HCT116 (cell line): ENCODE measurements at regions not wholly inside any gene's neighbourhood (a gene's known extent, or its start where the extent isn't known, plus 50 kb on each side); places are given as distances from the start of the nearest gene placed in this dataset.

Experiments used
- ATAC-seq: fragments of 200-7000 bp; cut with Tn5 transposase; 2 replicates; pipeline ENCODE4 v1.9.1; 2020; ENCODE audit warnings: mild to moderate bottlenecking, moderate library complexity
- BruUV-seq: library from RNA; stranded (reverse); fragments of 400-500 nt; replicated peaks from 2 replicates; lab custom pipeline; 2021; lab: Mats Ljungman, UMichigan
- CTCF ChIA-PET: fragments of 300-600 bp; sonication (Branson Sonifier 250); formaldehyde crosslinking; loops from one replicate; lab custom pipeline; 2021; ENCODE audit warnings: antibody characterized with exemption; lab: Charles Lee
- POLR2A ChIA-PET: fragments of 300-600, 350-600 bp; sonication (Branson Sonifier 250); formaldehyde crosslinking; loops from one replicate; lab custom pipeline; 2021; ENCODE audit warnings: antibody characterized with exemption; lab: Charles Lee
- RAD21 ChIA-PET, 2 experiments: fragments of 300-600 bp; sonication (Branson Sonifier 250); formaldehyde crosslinking; loops; one replicate each; lab custom pipeline; 2023; ENCODE audit warnings: low total read pairs in 2 of 2; ENCODE audit not compliant: uncharacterized antibody in 2 of 2, unreplicated experiment in 2 of 2, low non-redundant PET in 1 of 2; lab: Charles Lee
- DNase-seq: peaks from one replicate; pipeline ENCODE4 v3.0.0-alpha.2; 2010; ENCODE audit warnings: low read depth, low spot score
- H2AFZ ChIP-seq: fragments of 200-600 bp; shearing (Covaris generic), sonication (generic); 2 replicates; pipeline ENCODE4 v1.6.1; 2017; ENCODE audit warnings: low read depth, mixed run types, mixed read lengths, antibody characterized with exemption, low read length; ENCODE audit not compliant: poor library complexity, severe bottlenecking
- H3K27ac ChIP-seq: 2 replicates; pipeline ENCODE4 v1.5.1; 2012; ENCODE audit warnings: low read depth, low read length
- H3K27me3 ChIP-seq: fragments of 200-600 bp; sonication (generic); 2 replicates; pipeline ENCODE4 v1.6.1; 2016; ENCODE audit warnings: mixed run types, low read length, mixed read lengths; ENCODE audit not compliant: insufficient read depth
- H3K36me3 ChIP-seq, 2 experiments: fragments of 200-500 bp in 1 of 2; fragments of 200-600 bp in 1 of 2; sonication (Bioruptor generic) in 1 of 2; sonication (generic) in 1 of 2; 2 replicates each; pipeline versions ENCODE4 v1.5.1 to v1.6.1; 2014 to 2016; ENCODE audit warnings: low read length in 2 of 2, inconsistent platforms in 1 of 2, mixed read lengths in 1 of 2, mixed run types in 1 of 2; ENCODE audit not compliant: insufficient read depth in 2 of 2, control insufficient read depth in 1 of 2
- H3K4me1 ChIP-seq, 2 experiments: fragments of 200-600 bp in 1 of 2; sonication (generic) in 1 of 2; 2 replicates each; pipeline versions ENCODE4 v1.5.1 to v1.6.1; 2012 to 2017; ENCODE audit warnings: low read length in 2 of 2, inconsistent platforms in 1 of 2, mild to moderate bottlenecking in 1 of 2, mixed read lengths in 1 of 2, mixed run types in 1 of 2, moderate library complexity in 1 of 2; ENCODE audit not compliant: insufficient read depth in 2 of 2, control insufficient read depth in 1 of 2
- H3K4me2 ChIP-seq: fragments of 200-600 bp; sonication (generic); 2 replicates; pipeline ENCODE4 v1.6.1; 2017; ENCODE audit warnings: mixed run types, low read length, mixed read lengths
- H3K4me3 ChIP-seq, 2 experiments: fragments of 200-600 bp in 1 of 2; sonication (generic) in 1 of 2; replicated peaks in 1 of 2; 2 replicates each; pipeline ENCODE4 v1.5.1; 2011 to 2016; ENCODE audit warnings: low read length in 2 of 2, control low read depth in 1 of 2, low read depth in 1 of 2, mild to moderate bottlenecking in 1 of 2, mixed read lengths in 1 of 2, mixed run types in 1 of 2
- H3K79me2 ChIP-seq: fragments of 200-600 bp; sonication (generic); 2 replicates; pipeline ENCODE4 v1.6.1; 2017; ENCODE audit warnings: mild to moderate bottlenecking, mixed run types, low read length, moderate library complexity, mixed read lengths; ENCODE audit not compliant: insufficient read depth
- H3K9ac ChIP-seq: fragments of 200-600 bp; sonication (generic); 2 replicates; pipeline ENCODE4 v1.6.1; 2016; ENCODE audit warnings: low read length, mixed read lengths
- H3K9me2 ChIP-seq: fragments of 200-600 bp; sonication (generic), shearing (Covaris generic); 2 replicates; pipeline ENCODE4 v1.6.1; 2017; ENCODE audit warnings: mixed run types, mild to moderate bottlenecking, moderate library complexity; ENCODE audit not compliant: insufficient read depth
- H3K9me3 ChIP-seq, 2 experiments: fragments of 200-500 bp in 1 of 2; fragments of 200-600 bp in 1 of 2; sonication (Bioruptor generic) in 1 of 2; sonication (generic) in 1 of 2; 2 replicates each; pipeline ENCODE4 v1.6.1; 2014 to 2017; ENCODE audit warnings: low read length in 2 of 2, mixed read lengths in 2 of 2, inconsistent platforms in 1 of 2, low read depth in 1 of 2, mild to moderate bottlenecking in 1 of 2, mixed run types in 1 of 2, moderate library complexity in 1 of 2; ENCODE audit not compliant: control insufficient read depth in 1 of 2, insufficient read depth in 1 of 2
- H4K20me1 ChIP-seq: fragments of 200-600 bp; sonication (generic), shearing (Covaris generic); 2 replicates; pipeline ENCODE4 v1.6.1; 2017; ENCODE audit warnings: mixed run types, mild to moderate bottlenecking, moderate library complexity; ENCODE audit not compliant: insufficient read depth
- CBX3 ChIP-seq: IDR thresholded peaks from 2 replicates; pipeline ENCODE4 v1.6.1; 2012; ENCODE audit warnings: low read depth
- CEBPB ChIP-seq: IDR thresholded peaks from 2 replicates; pipeline ENCODE4 v1.6.1; 2012; ENCODE audit warnings: low read depth
- FOSL1 ChIP-seq: IDR thresholded peaks from 2 replicates; pipeline ENCODE4 v1.6.1; 2012; ENCODE audit warnings: low read depth
- JUND ChIP-seq: IDR thresholded peaks from 2 replicates; pipeline ENCODE4 v1.6.1; 2012
- POLR2AphosphoS5 ChIP-seq: IDR thresholded peaks from 2 replicates; pipeline ENCODE4 v1.6.1; 2011; ENCODE audit warnings: mild to moderate bottlenecking, low read depth, low read length, moderate library complexity
- RAD21 ChIP-seq: IDR thresholded peaks from 2 replicates; pipeline ENCODE4 v1.6.1; 2012; ENCODE audit warnings: low read depth, mild to moderate bottlenecking
- SP1 ChIP-seq: IDR thresholded peaks from 2 replicates; pipeline ENCODE4 v1.6.1; 2012; ENCODE audit warnings: low read depth
- intact Hi-C: fragments of 100-400 bp; cut with micrococcal nuclease; formaldehyde crosslinking; loops from 2 replicates; pipeline ENCODE4 v1.10.0; 2022
- TF ChIP-seq, protein P1 (sequence below): IDR thresholded peaks from 2 replicates; pipeline ENCODE4 v1.6.1; 2012; ENCODE audit warnings: low read depth
- TF ChIP-seq, protein P2 (sequence below): IDR thresholded peaks from 2 replicates; pipeline ENCODE4 v1.6.1; 2011; ENCODE audit warnings: mild to moderate bottlenecking, low read length, moderate library complexity; ENCODE audit not compliant: insufficient replicate concordance; ENCODE audit errors: extremely low read depth
- TF ChIP-seq, protein P3 (sequence below), 3 experiments: fragments of 200-600 bp in 1 of 3; sonication (generic) in 1 of 3; IDR thresholded peaks in 2 of 3; conservative IDR thresholded peaks in 1 of 3; 2 replicates each; pipeline ENCODE4 v1.5.1; 2012 to 2017; ENCODE audit warnings: low read depth in 2 of 3, low read length in 2 of 3, antibody characterized with exemption in 1 of 3, borderline replicate concordance in 1 of 3, control low read depth in 1 of 3, mild to moderate bottlenecking in 1 of 3, mixed read lengths in 1 of 3, mixed run types in 1 of 3, moderate library complexity in 1 of 3; ENCODE audit not compliant: insufficient read depth in 1 of 3

DNA sequence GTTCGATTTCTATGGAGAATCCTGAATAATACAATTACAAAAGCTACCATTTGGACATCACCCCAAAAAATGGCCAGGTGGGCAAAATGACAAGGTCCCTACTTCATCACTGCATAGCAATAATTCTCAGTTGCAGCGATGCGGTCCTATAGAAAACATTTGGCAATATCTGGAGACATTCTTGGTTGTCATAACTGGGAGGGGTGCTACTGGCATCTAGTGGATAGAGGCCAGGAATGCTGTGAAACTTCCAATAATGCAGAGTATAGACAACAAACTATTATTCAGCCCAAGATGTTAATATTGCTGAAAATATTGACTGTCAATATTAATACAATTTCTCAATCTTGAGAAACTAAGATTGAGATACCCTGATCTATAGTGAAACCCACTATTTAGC, 637.8 kb upstream of the PKDCC start:
- DNase-seq: no peak

More for the DNA sequence above, 637.8 kb upstream of the PKDCC start:
- no peak overlapping the region for H3K27ac ChIP-seq
- ChIA-PET CTCF (interaction anchor here (1.0 kb wide), 1 partner anchor 10 kb away, joined by 3 read pairs; no protein-coding TSS in a partner anchor), RAD21 (no interaction called here), POLR2A (no interaction called here)
- no peak overlapping the region for H3K9ac ChIP-seq
- no peak for ATAC-seq
- no peak overlapping the region for H2AFZ ChIP-seq
- no peaks in the 10 kb centered on the region for H3K9me2 ChIP-seq
- TF ChIP-seq JUND: no peak
- TF ChIP-seq, protein P1, sequence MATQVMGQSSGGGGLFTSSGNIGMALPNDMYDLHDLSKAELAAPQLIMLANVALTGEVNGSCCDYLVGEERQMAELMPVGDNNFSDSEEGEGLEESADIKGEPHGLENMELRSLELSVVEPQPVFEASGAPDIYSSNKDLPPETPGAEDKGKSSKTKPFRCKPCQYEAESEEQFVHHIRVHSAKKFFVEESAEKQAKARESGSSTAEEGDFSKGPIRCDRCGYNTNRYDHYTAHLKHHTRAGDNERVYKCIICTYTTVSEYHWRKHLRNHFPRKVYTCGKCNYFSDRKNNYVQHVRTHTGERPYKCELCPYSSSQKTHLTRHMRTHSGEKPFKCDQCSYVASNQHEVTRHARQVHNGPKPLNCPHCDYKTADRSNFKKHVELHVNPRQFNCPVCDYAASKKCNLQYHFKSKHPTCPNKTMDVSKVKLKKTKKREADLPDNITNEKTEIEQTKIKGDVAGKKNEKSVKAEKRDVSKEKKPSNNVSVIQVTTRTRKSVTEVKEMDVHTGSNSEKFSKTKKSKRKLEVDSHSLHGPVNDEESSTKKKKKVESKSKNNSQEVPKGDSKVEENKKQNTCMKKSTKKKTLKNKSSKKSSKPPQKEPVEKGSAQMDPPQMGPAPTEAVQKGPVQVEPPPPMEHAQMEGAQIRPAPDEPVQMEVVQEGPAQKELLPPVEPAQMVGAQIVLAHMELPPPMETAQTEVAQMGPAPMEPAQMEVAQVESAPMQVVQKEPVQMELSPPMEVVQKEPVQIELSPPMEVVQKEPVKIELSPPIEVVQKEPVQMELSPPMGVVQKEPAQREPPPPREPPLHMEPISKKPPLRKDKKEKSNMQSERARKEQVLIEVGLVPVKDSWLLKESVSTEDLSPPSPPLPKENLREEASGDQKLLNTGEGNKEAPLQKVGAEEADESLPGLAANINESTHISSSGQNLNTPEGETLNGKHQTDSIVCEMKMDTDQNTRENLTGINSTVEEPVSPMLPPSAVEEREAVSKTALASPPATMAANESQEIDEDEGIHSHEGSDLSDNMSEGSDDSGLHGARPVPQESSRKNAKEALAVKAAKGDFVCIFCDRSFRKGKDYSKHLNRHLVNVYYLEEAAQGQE: no peak
- TF ChIP-seq POLR2AphosphoS5: no peak
- TF ChIP-seq, protein P2, sequence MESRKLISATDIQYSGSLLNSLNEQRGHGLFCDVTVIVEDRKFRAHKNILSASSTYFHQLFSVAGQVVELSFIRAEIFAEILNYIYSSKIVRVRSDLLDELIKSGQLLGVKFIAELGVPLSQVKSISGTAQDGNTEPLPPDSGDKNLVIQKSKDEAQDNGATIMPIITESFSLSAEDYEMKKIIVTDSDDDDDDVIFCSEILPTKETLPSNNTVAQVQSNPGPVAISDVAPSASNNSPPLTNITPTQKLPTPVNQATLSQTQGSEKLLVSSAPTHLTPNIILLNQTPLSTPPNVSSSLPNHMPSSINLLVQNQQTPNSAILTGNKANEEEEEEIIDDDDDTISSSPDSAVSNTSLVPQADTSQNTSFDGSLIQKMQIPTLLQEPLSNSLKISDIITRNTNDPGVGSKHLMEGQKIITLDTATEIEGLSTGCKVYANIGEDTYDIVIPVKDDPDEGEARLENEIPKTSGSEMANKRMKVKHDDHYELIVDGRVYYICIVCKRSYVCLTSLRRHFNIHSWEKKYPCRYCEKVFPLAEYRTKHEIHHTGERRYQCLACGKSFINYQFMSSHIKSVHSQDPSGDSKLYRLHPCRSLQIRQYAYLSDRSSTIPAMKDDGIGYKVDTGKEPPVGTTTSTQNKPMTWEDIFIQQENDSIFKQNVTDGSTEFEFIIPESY: no peak
- TF ChIP-seq FOSL1: no peak
- TF ChIP-seq SP1: no peak
- TF ChIP-seq, protein P3, sequence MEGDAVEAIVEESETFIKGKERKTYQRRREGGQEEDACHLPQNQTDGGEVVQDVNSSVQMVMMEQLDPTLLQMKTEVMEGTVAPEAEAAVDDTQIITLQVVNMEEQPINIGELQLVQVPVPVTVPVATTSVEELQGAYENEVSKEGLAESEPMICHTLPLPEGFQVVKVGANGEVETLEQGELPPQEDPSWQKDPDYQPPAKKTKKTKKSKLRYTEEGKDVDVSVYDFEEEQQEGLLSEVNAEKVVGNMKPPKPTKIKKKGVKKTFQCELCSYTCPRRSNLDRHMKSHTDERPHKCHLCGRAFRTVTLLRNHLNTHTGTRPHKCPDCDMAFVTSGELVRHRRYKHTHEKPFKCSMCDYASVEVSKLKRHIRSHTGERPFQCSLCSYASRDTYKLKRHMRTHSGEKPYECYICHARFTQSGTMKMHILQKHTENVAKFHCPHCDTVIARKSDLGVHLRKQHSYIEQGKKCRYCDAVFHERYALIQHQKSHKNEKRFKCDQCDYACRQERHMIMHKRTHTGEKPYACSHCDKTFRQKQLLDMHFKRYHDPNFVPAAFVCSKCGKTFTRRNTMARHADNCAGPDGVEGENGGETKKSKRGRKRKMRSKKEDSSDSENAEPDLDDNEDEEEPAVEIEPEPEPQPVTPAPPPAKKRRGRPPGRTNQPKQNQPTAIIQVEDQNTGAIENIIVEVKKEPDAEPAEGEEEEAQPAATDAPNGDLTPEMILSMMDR (IDR thresholded peaks at IDR 0.05 in 2 of 3, conservative IDR thresholded peaks at IDR 0.05 in 1 of 3; ENCODE audit: borderline replicate concordance in 1 of 3, insufficient read depth in 1 of 3, low read depth in 2 of 3, low read length in 2 of 3): no peak
- no peak for TF ChIP-seq CEBPB
- TF ChIP-seq CBX3: no peak
- TF ChIP-seq RAD21: no peak
- no peak overlapping the region for H3K4me2 ChIP-seq
- H3K4me3 ChIP-seq: no peak overlapping the region
- intact Hi-C loops: no loop called here
- H3K36me3 ChIP-seq: no peaks in the 10 kb centered on the region
- BruUV-seq: no TSS peak
- no peaks in the 10 kb centered on the region for H3K79me2 ChIP-seq
- H3K27me3 ChIP-seq: no peaks in the 10 kb centered on the region
- peaks cover 0 to 3% of the 10 kb centered on the region in 2 experiments; a peak in 1 of 4 replicates for H3K9me3 ChIP-seq
- H3K4me1 ChIP-seq: no peaks in the 10 kb centered on the region
- no peaks in the 10 kb centered on the region for H4K20me1 ChIP-seq
